ENCODE measurements at regions not wholly inside any gene's neighbourhood (a gene's known extent, or its start where the extent isn't known, plus 50 kb on each side); places are given as distances from the start of the nearest gene placed in this dataset.

DNA sequence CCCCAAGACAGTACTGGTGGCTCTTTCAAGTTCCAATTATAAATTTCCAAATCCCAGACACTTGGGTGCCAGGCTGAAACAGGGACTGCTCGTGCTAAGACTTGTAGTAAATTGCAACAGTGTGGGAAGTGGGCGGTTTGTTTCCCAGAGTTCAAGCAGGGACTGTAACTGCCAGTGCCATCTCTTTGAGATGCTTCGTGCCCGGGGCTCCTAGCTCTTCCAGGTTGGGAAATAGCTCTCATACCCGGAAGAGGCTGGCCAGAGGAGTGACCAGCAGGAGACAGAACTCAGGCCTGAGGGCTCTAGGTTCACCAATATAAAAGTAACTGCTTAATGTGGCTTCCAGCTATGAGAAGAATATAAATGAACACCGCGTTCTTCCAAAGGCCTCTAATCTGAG lies 54.0 kb upstream of the NEO1 start:
- no peak overlapping the region for H3K27ac ChIP-seq
- no peak for DNase-seq
- H3K27me3 ChIP-seq: no peaks in the 10 kb centered on the region
- WGBS, 4 donors: 77 to 82% (median 79%) methylated on average over 7 of the region's 7 CpGs
- no peaks in the 10 kb centered on the region for H3K9me3 ChIP-seq (replicated peaks in 1 of 3)
- H3K4me3 ChIP-seq: no peak overlapping the region
- no peaks in the 10 kb centered on the region for H3K36me3 ChIP-seq (replicated peaks in 1 of 2)
- TF ChIP-seq, protein P1, sequence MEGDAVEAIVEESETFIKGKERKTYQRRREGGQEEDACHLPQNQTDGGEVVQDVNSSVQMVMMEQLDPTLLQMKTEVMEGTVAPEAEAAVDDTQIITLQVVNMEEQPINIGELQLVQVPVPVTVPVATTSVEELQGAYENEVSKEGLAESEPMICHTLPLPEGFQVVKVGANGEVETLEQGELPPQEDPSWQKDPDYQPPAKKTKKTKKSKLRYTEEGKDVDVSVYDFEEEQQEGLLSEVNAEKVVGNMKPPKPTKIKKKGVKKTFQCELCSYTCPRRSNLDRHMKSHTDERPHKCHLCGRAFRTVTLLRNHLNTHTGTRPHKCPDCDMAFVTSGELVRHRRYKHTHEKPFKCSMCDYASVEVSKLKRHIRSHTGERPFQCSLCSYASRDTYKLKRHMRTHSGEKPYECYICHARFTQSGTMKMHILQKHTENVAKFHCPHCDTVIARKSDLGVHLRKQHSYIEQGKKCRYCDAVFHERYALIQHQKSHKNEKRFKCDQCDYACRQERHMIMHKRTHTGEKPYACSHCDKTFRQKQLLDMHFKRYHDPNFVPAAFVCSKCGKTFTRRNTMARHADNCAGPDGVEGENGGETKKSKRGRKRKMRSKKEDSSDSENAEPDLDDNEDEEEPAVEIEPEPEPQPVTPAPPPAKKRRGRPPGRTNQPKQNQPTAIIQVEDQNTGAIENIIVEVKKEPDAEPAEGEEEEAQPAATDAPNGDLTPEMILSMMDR (IDR thresholded peaks at IDR 0.05): no peak
- no peak for TF ChIP-seq POLR2A (IDR thresholded peaks at IDR 0.05)
- H3K4me1 ChIP-seq (replicated peaks in 1 of 2): peaks cover 0 to 9% of the 10 kb centered on the region in 2 donors
- intact Hi-C loops (cut with DNase I): no loop called here

DNA sequence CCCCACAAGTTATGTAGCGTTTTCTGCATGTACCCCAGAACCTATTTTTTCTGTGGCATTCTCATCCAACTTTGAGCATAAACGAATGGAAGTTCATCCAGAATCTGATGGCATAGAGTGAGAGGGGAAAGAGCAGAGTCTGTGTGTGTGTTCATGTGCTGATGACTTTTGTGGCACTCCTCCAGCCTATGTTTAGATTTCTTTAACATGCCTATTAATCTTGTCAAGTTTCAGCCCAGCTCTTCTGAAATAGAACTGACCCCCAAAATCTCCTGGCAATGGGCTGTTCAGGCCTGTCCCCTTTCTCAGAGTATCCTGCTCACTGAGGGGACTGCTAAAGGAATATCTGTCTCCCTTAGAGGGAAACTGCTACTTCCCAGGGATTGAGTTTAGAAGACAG lies 56.4 kb upstream of the NEO1 start:
- no peak for DNase-seq
- Histone ChIP-seq H3K36me3 (replicated peaks in 1 of 2) (no peaks in the 10 kb centered on the region), H3K4me3 (no peak overlapping the region), H3K27me3 (no peaks in the 10 kb centered on the region), H3K27ac (no peak overlapping the region), H3K9me3 (replicated peaks in 1 of 3) (no peaks in the 10 kb centered on the region), H3K4me1 (replicated peaks in 1 of 2) (peaks cover 0 to 9% of the 10 kb centered on the region in 2 donors)
- TF ChIP-seq, protein P1 (IDR thresholded peaks at IDR 0.05): no peak
- intact Hi-C loops (cut with DNase I): no loop called here
- 71 to 80% (median 76%) methylated on average over 2 of the region's 2 CpGs for WGBS, 4 donors

DNA sequence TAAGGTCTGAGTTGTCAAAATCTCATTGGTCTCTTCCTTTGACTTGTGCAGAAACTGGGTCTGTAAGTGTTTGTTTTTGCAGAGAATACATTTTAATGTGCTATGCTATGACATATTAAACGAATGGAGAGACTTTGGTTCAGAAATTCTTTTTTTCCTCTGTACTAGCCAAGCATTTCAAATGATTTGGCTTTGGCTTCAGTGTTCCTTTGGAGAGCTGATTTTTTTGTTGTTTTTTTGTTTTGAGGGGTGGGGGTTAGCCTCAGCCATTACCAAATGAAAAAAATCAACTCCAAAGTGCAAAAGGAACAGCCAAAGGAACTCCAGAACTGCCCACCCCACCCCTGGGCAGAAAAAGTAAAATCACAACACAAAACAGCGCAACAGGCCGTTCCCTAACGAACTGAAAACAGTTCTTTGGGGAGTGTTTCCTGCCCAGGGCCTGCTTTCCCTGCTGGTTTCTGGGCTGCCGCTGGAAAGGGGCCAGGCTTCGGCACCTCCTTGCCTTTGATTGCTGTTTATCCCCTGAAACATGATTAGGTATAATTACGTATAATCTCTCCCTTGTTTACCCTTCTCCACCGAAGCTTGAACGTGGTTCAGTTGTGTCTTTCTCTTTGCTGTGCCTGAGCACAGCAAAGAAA lies 57.6 kb upstream of the NEO1 start:
- H3K36me3 ChIP-seq (replicated peaks in 1 of 2): no peaks in the 10 kb centered on the region
- no peak overlapping the region for H3K4me3 ChIP-seq
- 52 to 60% (median 56%) methylated on average over 9 of the region's 9 CpGs for WGBS, 4 donors
- H3K27me3 ChIP-seq: no peaks in the 10 kb centered on the region
- TF ChIP-seq, protein P1 (IDR thresholded peaks at IDR 0.05): no peak
- TF ChIP-seq POLR2A (IDR thresholded peaks at IDR 0.05): no peak
- DNase-seq: peak in 1 of 7 donors; percentile 17
- intact Hi-C loops (cut with DNase I): no loop called here
- no peaks in the 10 kb centered on the region for H3K9me3 ChIP-seq (replicated peaks in 1 of 3)
- H3K27ac ChIP-seq: peak overlapping the region in 1 of 5 donors; percentile 38
- H3K4me1 ChIP-seq (replicated peaks in 1 of 2): no peaks in the 10 kb centered on the region

DNA sequence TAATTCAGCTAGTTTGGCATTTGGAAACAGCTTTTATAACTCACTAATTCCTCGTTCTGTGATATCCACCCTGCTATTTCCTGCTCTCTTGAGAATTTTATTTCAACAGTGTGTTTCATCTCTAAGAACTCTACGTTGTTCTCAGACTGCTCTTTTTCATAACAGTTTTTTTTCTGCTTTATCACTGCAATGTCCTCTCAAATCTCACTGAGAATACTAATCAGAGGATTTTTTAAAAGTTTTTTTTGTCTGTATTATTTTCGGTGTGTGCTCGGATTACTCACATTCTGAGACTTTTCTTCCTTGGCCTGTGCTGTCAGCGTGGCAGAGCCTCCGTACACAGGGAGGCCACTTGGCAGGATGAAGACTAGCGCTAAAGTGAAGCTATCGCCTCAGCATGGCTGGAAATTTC lies 59.4 kb upstream of the NEO1 start:
- intact Hi-C loops (cut with DNase I): no loop called here
- H3K27me3 ChIP-seq: no peaks in the 10 kb centered on the region
- H3K4me3 ChIP-seq: no peak overlapping the region
- no peaks in the 10 kb centered on the region for H3K4me1 ChIP-seq (replicated peaks in 1 of 2)
- no peaks in the 10 kb centered on the region for H3K36me3 ChIP-seq (replicated peaks in 1 of 2)
- H3K27ac ChIP-seq: peak overlapping the region in 2 of 5 donors; percentile 19 to 58
- no peak for DNase-seq
- no peaks in the 10 kb centered on the region for H3K9me3 ChIP-seq (replicated peaks in 1 of 3)
- TF ChIP-seq POLR2A (IDR thresholded peaks at IDR 0.05): no peak
- TF ChIP-seq, protein P1 (IDR thresholded peaks at IDR 0.05): no peak
- 67 to 74% (median 73%) methylated on average over 8 of the region's 8 CpGs for WGBS, 4 donors
